Femur (tissue), 1 donor: ENCODE measurements at regions not wholly inside any gene's neighbourhood (a gene's known extent, or its start where the extent isn't known, plus 50 kb on each side); places are given as distances from the start of the nearest gene placed in this dataset.

ENCODE experiments used
- DNase-seq: peaks from one replicate; pipeline ENCODE4 v3.0.0-alpha.2; 2017

DNA sequence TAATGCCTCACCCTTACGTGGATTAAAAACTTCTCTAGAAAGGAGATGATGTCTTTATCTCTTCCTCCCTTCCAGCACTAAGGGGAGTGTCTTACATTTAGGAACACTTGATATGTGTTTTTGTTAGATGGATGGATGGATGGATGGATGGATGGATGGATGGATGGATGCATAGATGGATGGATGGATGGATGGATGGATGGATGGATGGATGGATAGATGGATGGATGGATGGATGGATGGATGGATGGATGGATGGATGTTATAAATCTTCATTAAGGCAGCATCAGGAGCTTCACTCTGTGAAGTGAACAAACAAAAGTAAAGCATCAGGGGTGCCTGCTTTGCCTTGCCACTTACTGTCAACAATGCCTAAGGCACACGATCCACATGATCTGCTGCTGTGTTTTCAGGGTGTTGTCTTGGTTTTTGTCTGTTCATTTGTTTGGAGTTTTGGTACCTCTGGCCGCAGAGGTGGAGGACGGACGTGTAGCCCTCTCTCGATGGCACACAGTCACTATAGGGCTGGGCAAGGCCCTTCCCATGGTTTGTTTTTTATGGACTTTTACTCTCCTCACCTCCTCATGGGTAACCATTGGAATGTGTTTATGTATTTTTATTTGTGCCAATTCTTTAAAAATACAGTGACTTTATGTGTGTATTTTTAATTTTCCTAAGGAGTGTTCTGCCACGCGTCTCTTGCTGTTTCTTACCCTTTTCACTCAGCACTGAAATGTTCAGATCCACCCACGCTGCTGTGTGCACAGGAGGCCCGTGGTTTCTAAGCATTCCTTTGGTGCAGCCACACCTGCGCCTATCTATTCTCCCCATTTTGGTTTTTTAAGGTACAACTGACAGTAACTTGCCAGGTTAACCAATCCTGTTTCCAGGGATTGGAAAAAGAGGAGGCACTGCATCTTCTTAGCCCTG is 91.8 kb upstream of the ENPP6 start:
- DNase-seq = no peak

DNA sequence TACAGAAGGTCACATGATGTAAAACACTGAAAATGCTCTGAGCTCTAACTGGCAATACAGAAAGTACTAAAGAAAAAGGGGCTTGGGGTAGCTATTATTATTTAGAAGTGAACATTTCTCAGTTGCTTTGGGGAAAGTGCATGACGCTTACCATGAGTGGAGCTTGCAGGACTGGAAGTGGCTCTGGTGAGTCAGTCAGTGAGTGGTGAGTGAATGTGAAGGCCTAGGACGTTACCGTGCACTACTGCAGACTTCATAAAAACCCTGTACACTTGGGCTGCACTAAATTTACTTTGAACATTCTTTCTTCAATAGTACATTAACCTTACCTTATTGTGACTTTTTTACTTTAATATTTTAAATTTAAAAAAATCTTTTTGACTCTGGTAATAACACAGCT is 89.3 kb upstream of the ENPP6 start:
- no peak for DNase-seq

DNA sequence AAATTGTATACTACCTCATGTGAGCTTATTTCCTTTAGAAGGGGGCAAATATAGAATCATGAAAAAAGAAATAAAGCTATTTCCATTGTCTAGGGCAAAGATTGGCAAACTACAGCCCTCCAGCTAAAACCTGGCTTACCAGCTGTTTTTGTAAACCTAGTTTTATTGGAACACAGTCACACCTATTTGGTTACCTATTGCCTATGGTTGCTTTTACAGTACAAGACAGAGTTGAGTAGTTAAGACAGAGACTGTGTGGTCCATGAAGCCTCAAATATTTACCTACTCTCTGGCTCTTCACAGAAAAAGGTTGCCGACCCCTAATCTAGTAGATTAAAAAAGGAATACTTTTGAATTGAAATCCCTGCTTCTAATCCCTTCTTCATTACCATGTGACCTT is 88.8 kb upstream of the ENPP6 start:
- no peak for DNase-seq

- DNase-seq = no peak
Observed at GRCh38 chr4:184300816-184301215, 83.1 kb upstream of the ENPP6 start.

DNA sequence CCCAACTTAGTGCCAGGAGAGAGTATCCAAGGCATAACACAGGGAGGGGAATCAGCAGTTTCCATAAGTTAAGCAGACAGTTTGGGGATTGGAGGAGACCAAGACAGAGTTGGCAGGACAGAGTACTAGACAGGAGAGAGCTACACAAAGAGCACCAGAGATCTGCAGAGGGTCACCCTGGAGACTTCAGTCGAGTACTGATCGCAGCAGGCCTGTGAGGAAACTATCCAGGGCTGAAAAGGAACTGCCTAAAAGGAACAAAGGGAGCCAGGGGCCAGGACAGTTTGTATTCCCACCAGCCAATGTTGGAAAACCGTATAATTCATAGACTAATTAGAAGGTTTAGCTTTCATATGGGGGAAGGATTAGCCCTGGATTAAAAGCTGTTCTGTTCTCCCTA is 80.6 kb upstream of the ENPP6 start:
- DNase-seq = peak; percentile 5

DNA sequence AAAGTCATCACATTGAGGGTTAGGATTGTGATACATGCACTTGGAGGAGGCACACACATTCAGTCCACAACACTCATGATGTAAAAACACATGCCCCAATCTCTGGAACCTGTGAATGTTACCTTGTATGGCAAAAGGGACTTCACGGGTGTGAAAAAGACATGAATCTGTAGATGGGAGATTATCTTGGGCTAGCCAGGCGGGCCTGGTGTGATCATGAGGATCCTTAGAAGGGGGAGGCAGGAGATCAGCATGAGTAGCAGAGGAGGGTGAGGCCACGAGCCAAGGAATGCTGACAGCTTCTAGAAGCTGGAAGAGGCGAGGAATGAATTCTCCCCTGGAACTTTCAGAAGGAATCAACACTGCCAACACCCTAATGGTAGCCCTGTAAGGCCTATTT is 77.5 kb upstream of the ENPP6 start:
- no peak for DNase-seq

GRCh38 chr4:184294606-184295133 is 77.0 kb upstream of the ENPP6 start:
- no peak for DNase-seq

DNA sequence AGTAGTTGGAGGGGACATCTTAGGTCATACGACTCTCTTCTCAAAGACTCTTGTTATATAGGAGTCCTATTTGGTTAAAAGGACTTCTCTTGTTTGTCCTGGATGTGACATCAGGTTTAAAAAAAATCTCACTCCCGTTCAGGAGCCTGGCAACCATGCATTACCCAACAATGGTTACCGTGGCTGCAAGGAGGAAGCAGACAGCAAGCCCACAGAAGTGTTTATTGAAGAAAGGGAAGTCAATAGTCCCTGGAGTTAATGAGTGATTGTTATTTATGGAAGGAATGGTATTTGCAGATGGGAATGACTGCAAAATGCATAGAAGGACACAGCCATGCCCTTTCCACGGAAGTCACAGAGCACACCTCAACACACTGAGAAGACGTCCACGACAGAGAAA is 75.9 kb upstream of the ENPP6 start:
- peak; percentile 44 for DNase-seq

- no peak for DNase-seq
Observed at GRCh38 chr4:184292877-184293276, 75.2 kb upstream of the ENPP6 start.

DNA sequence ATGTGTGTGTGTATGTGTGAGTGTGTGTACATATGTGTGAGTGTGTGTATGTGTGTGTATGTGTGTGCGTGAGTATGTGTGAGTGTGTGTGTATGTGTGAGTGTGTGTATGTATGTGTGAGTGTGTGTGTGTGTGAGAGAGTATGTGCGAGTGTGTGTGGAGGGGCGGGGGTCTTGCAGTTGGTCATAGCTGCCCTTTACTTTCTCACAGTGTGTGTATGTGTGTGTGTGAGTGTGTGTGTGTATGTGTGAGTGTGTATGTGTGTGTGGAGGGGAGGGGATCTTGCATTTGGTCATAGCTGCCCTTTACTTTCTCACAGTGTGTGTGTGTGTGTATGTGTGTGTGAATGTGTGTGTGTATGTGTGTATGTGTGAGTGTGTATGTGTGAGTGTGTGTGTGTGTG is 74.8 kb upstream of the ENPP6 start:
- no peak for DNase-seq

GRCh38 chr4:184289179-184289535 is 71.5 kb upstream of the ENPP6 start:
- DNase-seq = no peak

DNA sequence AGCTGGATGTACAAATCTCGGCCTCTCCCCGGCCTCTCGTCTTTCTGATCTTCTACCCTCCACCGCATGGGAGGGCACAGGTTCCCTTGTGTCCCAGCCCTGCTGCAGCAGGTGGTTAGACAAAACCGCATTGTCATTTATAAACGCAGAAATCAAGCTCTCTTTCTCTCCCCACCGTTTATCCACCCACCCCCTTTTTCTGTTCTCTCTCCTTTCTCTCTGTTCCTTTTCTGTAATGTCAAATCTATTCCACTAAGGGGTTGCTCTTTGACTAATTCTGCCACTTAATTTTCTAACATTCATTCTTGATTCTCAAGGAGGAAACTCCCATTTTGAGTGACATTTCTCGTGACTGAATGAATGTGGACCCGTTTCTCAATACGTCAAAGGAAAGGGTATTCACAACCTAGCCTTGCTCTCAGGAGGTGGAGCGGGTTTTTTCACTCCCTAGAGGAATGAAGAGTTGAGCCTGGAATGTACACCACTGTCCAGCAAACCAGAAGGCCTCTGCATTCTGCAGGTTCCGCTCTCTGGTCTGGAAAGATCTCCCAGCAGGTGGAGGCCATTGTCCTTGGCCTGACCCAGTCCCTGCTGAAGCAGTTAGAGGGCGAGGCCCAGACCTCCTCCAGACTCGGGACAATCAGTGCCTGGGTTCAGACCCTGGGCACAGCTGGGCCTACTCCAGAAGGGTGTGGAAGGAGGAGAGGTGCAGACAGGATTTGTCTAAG is 70.9 kb upstream of the ENPP6 start:
- no peak for DNase-seq

GRCh38 chr4:184287697-184288255 is 70.1 kb upstream of the ENPP6 start:
- no peak for DNase-seq

DNA sequence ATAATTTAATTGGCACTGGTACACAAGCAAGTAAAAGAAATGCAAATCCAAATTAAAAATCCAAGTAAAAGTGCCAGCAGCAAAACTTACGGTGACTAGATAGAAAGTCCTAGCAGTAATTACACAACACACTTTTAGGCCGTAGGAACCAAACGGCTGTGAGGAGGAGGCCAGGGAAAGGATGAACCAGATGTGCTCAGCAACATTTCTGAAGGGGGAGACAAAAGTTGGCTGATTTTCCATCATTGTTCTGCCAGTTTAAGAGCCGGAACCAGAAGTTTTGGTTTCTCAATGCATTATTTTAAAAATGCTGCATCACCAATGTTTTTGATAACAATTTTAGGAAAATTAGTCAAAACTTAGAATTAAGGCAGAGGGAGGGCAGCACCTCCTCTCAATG is 68.7 kb upstream of the ENPP6 start:
- no peak for DNase-seq

DNA sequence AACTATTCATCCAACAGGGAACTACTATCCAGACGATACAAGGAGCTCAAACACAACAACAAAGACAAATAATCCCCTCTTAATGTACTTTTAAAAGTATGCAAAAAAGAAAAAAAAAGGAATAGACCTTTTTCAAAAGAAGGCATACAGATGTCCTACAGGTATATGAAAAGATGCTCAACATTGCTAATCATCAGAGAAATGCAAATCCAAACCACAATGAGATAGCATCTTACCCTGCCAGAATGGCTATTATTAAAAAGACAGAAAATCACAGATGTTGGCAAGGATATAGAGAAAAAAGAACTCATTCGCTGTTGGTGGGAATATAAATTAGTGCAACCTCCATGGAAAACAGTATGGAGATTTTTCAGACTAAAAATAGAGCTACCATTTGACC is 67.1 kb upstream of the ENPP6 start:
- DNase-seq = no peak

GRCh38 chr4:184284336-184284690 is 66.6 kb upstream of the ENPP6 start:
- no peak for DNase-seq

DNA sequence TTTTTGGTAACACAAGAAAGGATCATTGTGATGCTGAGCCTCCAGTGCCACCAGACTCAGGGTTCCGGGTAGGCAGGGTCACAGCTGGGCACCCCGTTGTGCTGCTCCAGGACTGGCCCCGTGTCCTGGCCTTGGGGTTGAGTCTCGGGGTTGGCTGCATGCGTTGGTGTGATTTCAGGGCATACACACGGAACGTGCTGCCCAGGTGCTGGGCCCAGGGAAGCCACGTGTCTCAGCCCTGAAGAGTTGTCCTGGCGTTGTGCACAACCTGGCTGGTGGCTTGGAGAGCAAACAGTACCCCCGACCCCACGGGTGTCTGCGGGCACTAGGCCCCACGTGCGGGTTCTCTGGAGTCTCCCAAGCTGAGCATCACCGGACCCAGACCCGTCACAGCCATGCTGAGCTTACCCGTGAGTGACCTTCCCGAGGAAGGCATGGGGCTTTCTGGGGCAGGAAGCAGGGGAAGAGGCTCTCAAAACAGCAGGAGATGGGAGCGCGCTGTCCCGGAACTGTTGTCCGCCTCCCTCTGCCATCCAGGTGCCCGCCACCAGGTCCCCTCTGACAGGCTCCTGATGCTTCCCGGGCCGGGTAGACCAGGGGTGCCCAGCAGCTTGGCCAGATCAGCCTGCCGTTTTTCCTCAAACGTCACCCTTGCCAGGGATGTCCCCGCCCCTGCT is 66.1 kb upstream of the ENPP6 start:
- no peak for DNase-seq

DNA sequence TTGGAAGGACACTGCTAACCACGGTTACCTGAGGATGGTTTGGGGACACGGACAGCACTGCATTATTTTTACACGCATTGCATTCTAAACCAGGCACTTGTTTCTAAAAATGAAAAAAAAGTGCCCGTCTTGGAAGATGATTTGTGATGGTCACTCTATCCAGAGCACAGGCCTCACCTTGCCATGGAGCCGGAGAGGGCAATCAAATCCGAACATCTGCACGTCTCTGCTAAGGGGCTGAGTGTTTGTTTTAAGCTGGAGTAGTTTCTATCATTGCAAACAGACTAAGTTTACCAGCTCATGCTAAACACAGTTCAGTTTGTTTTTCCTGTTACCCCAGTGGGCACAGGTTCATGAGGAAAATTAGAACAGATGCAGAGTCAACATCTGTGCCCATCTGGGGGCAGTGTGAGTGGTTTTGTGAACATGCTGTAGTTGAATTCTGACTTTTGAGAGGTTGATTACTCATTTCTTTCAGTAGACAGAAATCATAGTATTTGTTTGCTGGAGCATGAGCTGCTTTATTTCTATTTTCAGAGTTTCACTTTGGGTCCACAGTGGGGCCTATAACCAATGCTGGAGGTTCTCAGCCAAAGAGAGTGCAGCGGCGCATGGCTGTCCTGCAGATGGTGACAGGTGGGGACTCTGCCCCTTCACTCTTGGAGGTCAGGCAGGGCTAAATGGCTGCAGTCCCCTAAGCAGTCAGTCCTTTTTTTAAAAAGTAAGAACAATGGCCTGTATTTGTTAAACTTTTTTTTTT is 65.4 kb upstream of the ENPP6 start:
- DNase-seq = no peak

GRCh38 chr4:184282251-184282713 is 64.6 kb upstream of the ENPP6 start:
- no peak for DNase-seq

DNA sequence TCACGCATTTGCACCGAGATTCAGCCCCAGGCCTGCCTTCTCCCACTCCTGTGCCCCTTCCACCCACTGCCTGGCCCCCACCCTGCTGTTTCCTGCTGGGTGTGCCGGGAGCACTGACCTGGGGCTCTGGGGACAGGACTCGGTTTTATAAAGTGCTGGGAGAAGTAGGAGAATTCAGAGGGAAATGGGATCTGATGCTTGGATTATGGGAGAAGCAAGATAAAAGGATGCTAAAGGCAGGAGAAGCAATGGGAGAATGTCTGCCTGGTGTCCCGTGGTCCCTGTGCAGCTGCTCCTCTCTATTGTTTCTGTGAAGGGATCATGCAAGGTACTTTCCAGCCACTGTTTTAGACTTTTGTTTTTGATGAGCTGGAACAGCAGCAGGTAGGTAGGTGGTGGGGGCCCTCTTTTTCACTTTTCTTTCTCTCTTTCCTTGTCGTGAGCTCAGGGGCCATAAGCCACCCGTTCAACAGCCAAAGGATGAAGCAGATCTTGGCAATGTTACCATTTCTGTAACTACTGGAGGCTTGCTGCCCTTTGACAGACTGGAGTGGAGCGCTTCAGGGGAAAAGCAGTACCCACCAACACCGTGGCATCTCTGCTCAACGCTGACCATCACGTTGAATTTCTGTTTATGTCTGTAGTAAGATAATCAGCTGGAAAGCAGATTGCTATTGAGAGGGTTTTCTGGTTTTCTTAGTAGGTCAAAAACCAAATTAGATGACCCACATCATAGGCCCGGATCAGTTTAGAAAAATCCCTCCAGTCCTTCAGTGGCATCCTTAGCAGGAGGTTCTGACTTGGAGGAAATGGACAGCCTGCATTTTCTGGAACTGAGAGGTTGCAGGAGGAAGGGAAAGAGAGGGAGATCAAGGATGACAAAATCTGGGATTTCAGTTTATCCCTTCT is 63.8 kb upstream of the ENPP6 start:
- DNase-seq = no peak

GRCh38 chr4:184280591-184281071 is 63.0 kb upstream of the ENPP6 start:
- no peak for DNase-seq
